Cardiac muscle cell (in vitro differentiated cells and primary cell): ENCODE measurements at regions not wholly inside any gene's neighbourhood (a gene's known extent, or its start where the extent isn't known, plus 50 kb on each side); places are given as distances from the start of the nearest gene placed in this dataset.

Experiments used
- DNase-seq, 2 donors: peaks; one replicate each; pipeline versions ENCODE4 v3.0.0 to v3.0.0-alpha.2; 2010 to 2017; ENCODE audit warnings: low read depth in 1 of 2, low spot score in 1 of 2
- H3K27ac ChIP-seq: fragments of 200-600 bp; sonication (generic); 2 replicates; pipeline ENCODE4 v1.5.1; 2016
- H3K27me3 ChIP-seq: fragments of 200-600 bp; sonication (generic); 2 replicates; pipeline ENCODE4 v1.6.0; 2016; ENCODE audit warnings: control low read depth
- H3K36me3 ChIP-seq: fragments of 200-600 bp; sonication (generic); 2 replicates; pipeline ENCODE4 v1.5.1; 2016; ENCODE audit warnings: control low read depth
- H3K4me1 ChIP-seq: fragments of 200-600 bp; sonication (generic); 2 replicates; pipeline ENCODE4 v1.8.1; 2017; ENCODE audit warnings: low read depth, mild to moderate bottlenecking, mixed run types
- H3K4me3 ChIP-seq: fragments of 200-600 bp; sonication (generic); 2 replicates; pipeline ENCODE4 v1.5.1; 2016; ENCODE audit warnings: mild to moderate bottlenecking
- H3K9me3 ChIP-seq: fragments of 200-600 bp; sonication (generic); 2 replicates; pipeline ENCODE4 v1.5.1; 2017; ENCODE audit warnings: low read depth, mild to moderate bottlenecking, control low read depth
- TF ChIP-seq, protein P1 (sequence below): IDR thresholded peaks from 2 replicates; pipeline ENCODE4 v1.5.1; 2012; ENCODE audit warnings: low read depth, mild to moderate bottlenecking, low read length

DNA sequence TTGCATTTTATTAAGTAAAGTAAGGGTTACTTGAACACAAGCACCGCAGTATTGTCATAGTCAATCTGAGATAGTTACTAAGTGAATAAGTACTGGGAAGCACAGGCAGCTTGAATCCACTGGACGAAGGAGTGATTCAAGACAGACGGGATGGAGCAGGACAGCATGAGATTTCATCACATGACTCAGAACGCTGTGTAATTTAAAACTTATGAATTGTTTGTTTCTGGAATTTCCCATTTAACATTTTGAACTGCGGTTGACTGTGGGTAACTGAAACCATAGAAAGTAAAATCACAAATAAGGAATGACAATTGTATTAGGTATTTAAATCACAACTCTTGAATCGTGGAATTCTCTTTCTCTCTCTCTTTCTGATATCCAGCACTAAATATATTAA is 1630.4 kb upstream of the SEL1L start:
- no peaks in the 10 kb centered on the region for H3K36me3 ChIP-seq
- no peak overlapping the region for H3K27ac ChIP-seq
- no peak overlapping the region for H3K4me3 ChIP-seq
- H3K27me3 ChIP-seq: no peaks in the 10 kb centered on the region
- DNase-seq: peak; percentile 1 to 5
- TF ChIP-seq, protein P1, sequence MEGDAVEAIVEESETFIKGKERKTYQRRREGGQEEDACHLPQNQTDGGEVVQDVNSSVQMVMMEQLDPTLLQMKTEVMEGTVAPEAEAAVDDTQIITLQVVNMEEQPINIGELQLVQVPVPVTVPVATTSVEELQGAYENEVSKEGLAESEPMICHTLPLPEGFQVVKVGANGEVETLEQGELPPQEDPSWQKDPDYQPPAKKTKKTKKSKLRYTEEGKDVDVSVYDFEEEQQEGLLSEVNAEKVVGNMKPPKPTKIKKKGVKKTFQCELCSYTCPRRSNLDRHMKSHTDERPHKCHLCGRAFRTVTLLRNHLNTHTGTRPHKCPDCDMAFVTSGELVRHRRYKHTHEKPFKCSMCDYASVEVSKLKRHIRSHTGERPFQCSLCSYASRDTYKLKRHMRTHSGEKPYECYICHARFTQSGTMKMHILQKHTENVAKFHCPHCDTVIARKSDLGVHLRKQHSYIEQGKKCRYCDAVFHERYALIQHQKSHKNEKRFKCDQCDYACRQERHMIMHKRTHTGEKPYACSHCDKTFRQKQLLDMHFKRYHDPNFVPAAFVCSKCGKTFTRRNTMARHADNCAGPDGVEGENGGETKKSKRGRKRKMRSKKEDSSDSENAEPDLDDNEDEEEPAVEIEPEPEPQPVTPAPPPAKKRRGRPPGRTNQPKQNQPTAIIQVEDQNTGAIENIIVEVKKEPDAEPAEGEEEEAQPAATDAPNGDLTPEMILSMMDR: no peak
- peaks cover 13% of the 10 kb centered on the region for H3K4me1 ChIP-seq
- H3K9me3 ChIP-seq: no peaks in the 10 kb centered on the region

DNA sequence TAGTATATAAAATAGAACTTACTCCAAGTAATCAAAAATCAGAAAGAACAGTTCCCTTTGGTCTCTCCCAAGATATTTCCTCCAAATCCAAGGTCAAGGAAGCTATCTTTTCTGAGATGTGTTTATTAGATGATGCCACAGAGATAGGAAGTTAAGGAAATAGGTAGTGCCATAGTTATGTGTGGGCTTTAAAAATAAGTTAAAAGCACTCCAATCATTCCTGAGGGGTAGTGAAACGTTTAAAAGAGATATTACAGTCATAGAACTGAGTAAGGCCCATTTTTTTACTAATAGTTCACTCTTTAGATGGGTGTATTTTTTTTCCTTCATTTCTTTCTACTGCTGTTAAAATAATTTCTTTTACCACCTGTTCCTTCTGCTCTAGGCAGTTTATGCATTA is 1630.9 kb upstream of the SEL1L start:
- Histone ChIP-seq H3K9me3 (no peaks in the 10 kb centered on the region), H3K4me1 (peaks cover 13% of the 10 kb centered on the region), H3K4me3 (no peak overlapping the region), H3K36me3 (no peaks in the 10 kb centered on the region), H3K27ac (no peak overlapping the region), H3K27me3 (no peaks in the 10 kb centered on the region)
- no peak for DNase-seq
- TF ChIP-seq, protein P1: no peak

DNA sequence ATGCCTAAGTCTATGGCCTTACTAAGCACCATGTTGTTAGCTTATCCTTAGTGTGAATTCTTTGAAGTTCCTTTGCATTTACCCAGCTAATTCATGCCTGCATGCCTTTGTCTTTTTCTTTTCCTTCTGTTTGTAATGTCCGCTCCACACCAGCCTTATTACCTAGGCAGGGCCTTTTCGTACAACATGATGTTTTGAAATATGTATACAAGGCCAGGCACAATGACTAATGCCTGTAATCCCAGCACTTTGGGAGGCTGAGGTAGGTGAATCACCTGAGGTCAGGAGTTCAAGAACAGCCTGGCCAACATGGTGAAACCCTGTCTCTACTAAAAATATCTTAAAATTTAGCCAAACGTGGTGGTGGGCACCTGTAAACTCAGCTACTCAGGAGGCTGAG is 1636.5 kb upstream of the SEL1L start:
- H3K9me3 ChIP-seq: no peaks in the 10 kb centered on the region
- H3K4me3 ChIP-seq: no peak overlapping the region
- H3K4me1 ChIP-seq: no peaks in the 10 kb centered on the region
- TF ChIP-seq, protein P1: no peak
- H3K27ac ChIP-seq: no peak overlapping the region
- H3K27me3 ChIP-seq: no peaks in the 10 kb centered on the region
- H3K36me3 ChIP-seq: no peaks in the 10 kb centered on the region
- DNase-seq: no peak

DNA sequence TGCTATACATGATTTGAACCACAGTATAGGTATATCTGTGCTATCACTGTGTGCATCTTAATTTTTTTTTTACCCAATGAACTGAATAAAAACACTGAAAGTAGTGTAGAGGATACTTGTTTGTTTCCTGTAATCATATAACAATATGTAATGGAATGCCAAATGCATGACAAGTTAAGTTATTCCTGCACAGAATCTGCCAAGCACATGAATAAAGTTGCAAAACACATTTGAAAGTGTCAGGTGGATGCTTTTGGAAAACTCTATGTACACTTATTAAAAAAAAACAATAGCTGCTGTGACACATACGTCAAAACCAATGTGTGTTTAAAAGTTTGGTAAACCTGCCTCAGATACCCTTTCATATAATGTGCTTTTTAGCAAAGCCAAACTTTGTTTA is 1638.1 kb upstream of the SEL1L start:
- H3K4me1 ChIP-seq: no peaks in the 10 kb centered on the region

DNA sequence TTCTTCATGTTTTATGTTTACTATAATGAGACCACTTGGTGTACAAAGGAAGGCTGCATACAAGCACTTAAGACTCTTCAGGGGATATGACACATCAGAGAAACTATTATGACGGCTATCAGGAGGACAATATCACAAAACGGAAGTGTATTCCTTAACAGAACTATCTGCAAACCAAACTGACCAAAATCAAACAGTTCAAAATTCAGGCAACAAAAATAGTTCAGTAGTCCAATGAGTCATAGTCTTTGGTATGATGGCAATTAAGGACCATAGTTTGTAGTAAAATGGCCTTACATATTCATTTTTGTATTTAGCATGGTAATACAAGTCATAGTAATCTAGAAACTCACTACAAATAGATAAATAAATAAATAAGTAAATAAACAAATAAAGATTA is 1638.7 kb upstream of the SEL1L start:
- H3K27me3 ChIP-seq: no peaks in the 10 kb centered on the region
- TF ChIP-seq, protein P1: no peak
- no peaks in the 10 kb centered on the region for H3K9me3 ChIP-seq
- H3K4me1 ChIP-seq: no peaks in the 10 kb centered on the region
- H3K36me3 ChIP-seq: no peaks in the 10 kb centered on the region
- H3K27ac ChIP-seq: no peak overlapping the region
- no peak for DNase-seq
- no peak overlapping the region for H3K4me3 ChIP-seq

More for the DNA sequence above, 1638.1 kb upstream of the SEL1L start:
- no peak overlapping the region for H3K27ac ChIP-seq
- DNase-seq: no peak
- no peak overlapping the region for H3K4me3 ChIP-seq
- no peaks in the 10 kb centered on the region for H3K27me3 ChIP-seq
- TF ChIP-seq, protein P1: no peak
- H3K36me3 ChIP-seq: no peaks in the 10 kb centered on the region
- H3K9me3 ChIP-seq: no peaks in the 10 kb centered on the region

DNA sequence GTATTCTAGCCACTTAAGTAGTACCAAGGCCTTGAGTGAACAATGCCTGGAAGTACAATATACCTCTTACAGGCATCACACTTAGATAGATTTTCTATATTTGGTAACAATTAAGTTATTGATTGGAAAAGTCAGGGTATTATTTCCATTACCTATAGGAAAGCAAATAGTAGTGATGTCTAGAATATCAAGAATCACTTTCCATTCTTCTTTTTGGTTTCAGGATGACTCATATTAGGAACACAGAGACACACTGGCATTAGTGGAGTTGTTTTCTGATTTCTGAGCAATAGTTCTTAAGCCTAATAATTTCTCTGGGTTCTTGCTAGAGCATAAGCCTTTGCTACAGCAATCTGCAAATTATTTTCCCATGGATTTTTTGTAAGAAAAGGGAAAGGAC is 1640.0 kb upstream of the SEL1L start:
- DNase-seq: no peak
- Histone ChIP-seq H3K4me3 (no peak overlapping the region), H3K36me3 (no peaks in the 10 kb centered on the region), H3K4me1 (no peaks in the 10 kb centered on the region), H3K27me3 (no peaks in the 10 kb centered on the region), H3K9me3 (no peaks in the 10 kb centered on the region), H3K27ac (no peak overlapping the region)
- TF ChIP-seq, protein P1: no peak
